Right atrium auricular region (tissue), 2 donors: ENCODE measurements at regions not wholly inside any gene's neighbourhood (a gene's known extent, or its start where the extent isn't known, plus 50 kb on each side); places are given as distances from the start of the nearest gene placed in this dataset.

Experiments used
- DNase-seq: peaks from one replicate; pipeline ENCODE4 v3.0.0-alpha.2; 2019; ENCODE audit warnings: low spot score
- H3K27ac ChIP-seq, 2 donors: fragments of 200-600 bp; sonication (generic); 1 replicate in 1 of 2; 2 replicates in 1 of 2; pipeline ENCODE4 v1.5.1; 2016 to 2019
- H3K27me3 ChIP-seq, 2 donors: fragments of 200-600 bp; sonication (generic); one replicate each; pipeline versions ENCODE4 v1.5.1 to v1.6.0; 2017 to 2019
- H3K36me3 ChIP-seq: fragments of 200-600 bp; sonication (generic); one replicate; pipeline ENCODE4 v1.5.1; 2016
- H3K4me1 ChIP-seq, 2 donors: fragments of 200-600 bp; sonication (generic); one replicate each; pipeline versions ENCODE4 v1.5.1 to v1.6.0; 2017 to 2019
- H3K4me3 ChIP-seq, 2 donors: fragments of 200-600 bp; sonication (generic); 1 replicate in 1 of 2; 2 replicates in 1 of 2; pipeline ENCODE4 v1.5.1; 2017 to 2019; ENCODE audit warnings: mild to moderate bottlenecking in 1 of 2, moderate library complexity in 1 of 2
- H3K9me3 ChIP-seq, 2 donors: fragments of 200-600 bp; sonication (generic); one replicate each; pipeline ENCODE4 v1.5.1; 2019
- CTCF ChIP-seq, 2 donors: fragments of 200-600 bp; sonication (generic); IDR thresholded peaks; one replicate each; pipeline ENCODE4 v1.5.1; 2019; ENCODE audit warnings: antibody characterized with exemption in 2 of 2

- Histone ChIP-seq H3K27me3 (no peaks in the 10 kb centered on the region), H3K4me3 (no peak overlapping the region), H3K36me3 (no peaks in the 10 kb centered on the region), H3K27ac (no peak overlapping the region), H3K9me3 (no peaks in the 10 kb centered on the region), H3K4me1 (peaks cover 0 to 11% of the 10 kb centered on the region in 2 donors)
- no peak for TF ChIP-seq CTCF (IDR thresholded peaks at IDR 0.05)
- DNase-seq = no peak
Observed at GRCh38 chr11:119854521-119854920, 125.5 kb upstream of the NECTIN1 start.

- no peak for TF ChIP-seq CTCF (IDR thresholded peaks at IDR 0.05)
- Histone ChIP-seq H3K27me3 (no peaks in the 10 kb centered on the region), H3K4me1 (peaks cover 0 to 11% of the 10 kb centered on the region in 2 donors), H3K4me3 (no peak overlapping the region), H3K36me3 (no peaks in the 10 kb centered on the region), H3K27ac (no peak overlapping the region), H3K9me3 (no peaks in the 10 kb centered on the region)
- no peak for DNase-seq
Observed at GRCh38 chr11:119853581-119854360, 124.8 kb upstream of the NECTIN1 start.

GRCh38 chr11:119852741-119853140 is 123.7 kb upstream of the NECTIN1 start:
- Histone ChIP-seq H3K27me3 (no peaks in the 10 kb centered on the region), H3K36me3 (no peaks in the 10 kb centered on the region), H3K4me3 (no peak overlapping the region), H3K27ac (no peak overlapping the region), H3K9me3 (no peaks in the 10 kb centered on the region), H3K4me1 (peaks cover 0 to 11% of the 10 kb centered on the region in 2 donors)
- DNase-seq = no peak
- TF ChIP-seq CTCF (IDR thresholded peaks at IDR 0.05) = no peak

DNA sequence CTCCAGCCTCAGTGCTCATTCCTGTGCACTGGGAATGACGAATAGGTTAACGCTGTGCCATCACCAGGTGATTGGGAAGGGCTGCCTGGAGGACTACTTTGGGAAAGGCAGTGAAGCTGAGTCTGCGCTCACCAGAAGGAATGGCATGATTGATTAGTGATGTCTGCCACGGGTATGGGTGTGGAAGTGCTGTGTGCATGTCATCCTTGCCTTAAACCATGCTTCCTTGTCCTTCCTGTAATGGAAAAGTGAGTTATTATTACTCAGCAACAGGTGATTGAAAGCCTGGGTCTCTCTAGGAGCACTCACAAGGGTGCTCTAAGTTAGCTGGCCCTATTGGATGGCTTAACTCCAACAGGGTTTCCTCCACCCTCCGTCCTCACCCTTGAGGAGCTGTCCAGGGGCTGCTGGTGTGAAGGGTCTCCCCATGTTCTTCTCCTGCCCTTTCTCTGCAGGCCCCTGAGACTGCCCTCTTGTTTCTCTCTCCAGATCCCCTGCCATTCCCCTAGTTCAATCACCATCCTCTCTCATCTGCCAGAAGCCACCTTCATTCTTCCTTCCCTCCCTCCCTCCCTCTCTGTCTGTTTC is 121.9 kb upstream of the NECTIN1 start:
- no peaks in the 10 kb centered on the region for H3K36me3 ChIP-seq
- H3K4me1 ChIP-seq = peaks cover 0 to 11% of the 10 kb centered on the region in 2 donors
- H3K27ac ChIP-seq = no peak overlapping the region
- TF ChIP-seq CTCF (IDR thresholded peaks at IDR 0.05) = no peak
- no peak overlapping the region for H3K4me3 ChIP-seq
- no peak for DNase-seq
- no peaks in the 10 kb centered on the region for H3K27me3 ChIP-seq
- H3K9me3 ChIP-seq = peaks cover 0 to 10% of the 10 kb centered on the region in 2 donors

DNA sequence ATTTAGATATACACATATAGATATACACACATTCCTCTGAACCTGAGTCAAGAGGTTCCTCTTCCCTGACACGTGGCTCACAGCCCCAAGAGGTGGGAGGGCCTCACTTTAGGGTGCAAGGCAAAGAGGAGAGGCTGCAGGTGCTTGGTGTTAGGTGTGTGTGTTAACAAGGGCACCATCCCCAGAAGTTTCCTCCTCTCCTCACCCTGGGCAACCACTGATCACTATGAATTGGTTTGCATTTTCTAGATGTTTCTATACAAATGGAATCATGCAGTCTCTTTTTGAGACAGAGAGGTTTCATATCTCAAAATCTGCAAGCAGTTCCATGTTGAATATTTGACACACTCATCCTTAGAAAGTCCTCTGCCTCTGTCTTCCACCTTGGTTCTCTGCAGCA is 120.9 kb upstream of the NECTIN1 start:
- no peak for DNase-seq
- Histone ChIP-seq H3K27me3 (no peaks in the 10 kb centered on the region), H3K36me3 (no peaks in the 10 kb centered on the region), H3K4me3 (no peak overlapping the region), H3K4me1 (peaks cover 0 to 10% of the 10 kb centered on the region in 2 donors), H3K27ac (no peak overlapping the region), H3K9me3 (peaks cover 0 to 10% of the 10 kb centered on the region in 2 donors)
- TF ChIP-seq CTCF (IDR thresholded peaks at IDR 0.05) = no peak
